Upper lobe of left lung (tissue), 4 donors: ENCODE measurements at regions not wholly inside any gene's neighbourhood (a gene's known extent, or its start where the extent isn't known, plus 50 kb on each side); places are given as distances from the start of the nearest gene placed in this dataset.

Experiments used
- CTCF ChIP-seq, 6 experiments: fragments of 450-650 bp in 4 of 6; fragments of 200-600 bp in 2 of 6; sonication (generic) in 2 of 6; IDR thresholded peaks; one replicate each; pipeline ENCODE4 v1.5.1; 2016 to 2019; ENCODE audit warnings: antibody characterized with exemption in 6 of 6
- POLR2A ChIP-seq, 4 donors: fragments of 450-650 bp; IDR thresholded peaks; one replicate each; pipeline ENCODE4 v1.5.1; 2016 to 2017; ENCODE audit warnings: antibody characterized with exemption in 4 of 4, mild to moderate bottlenecking in 2 of 4

DNA sequence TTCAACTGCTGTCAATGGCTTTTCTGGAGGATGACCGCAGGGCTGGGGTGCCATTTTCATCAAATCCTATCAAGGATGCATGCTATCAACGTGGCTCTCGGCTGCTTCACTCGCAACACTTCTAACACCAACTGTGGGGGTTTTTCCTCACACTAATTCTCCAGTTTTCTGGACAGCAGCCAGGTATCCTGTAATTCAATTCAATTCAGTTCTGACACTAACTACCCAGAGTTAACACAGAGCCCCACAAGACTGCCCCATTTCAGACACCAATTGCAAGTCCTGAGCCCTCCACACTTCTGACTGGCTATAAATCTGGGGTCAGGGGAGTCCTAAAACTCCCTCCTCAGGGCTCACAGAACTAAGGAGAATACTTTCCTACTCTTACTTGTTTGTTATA lies 55.3 kb upstream of the TMCC3 start:
- TF ChIP-seq CTCF (IDR thresholded peaks at IDR 0.05) (no peak), POLR2A (IDR thresholded peaks at IDR 0.05) (no peak)
